Natural killer cell (primary cell): ENCODE measurements at regions not wholly inside any gene's neighbourhood (a gene's known extent, or its start where the extent isn't known, plus 50 kb on each side); places are given as distances from the start of the nearest gene placed in this dataset.

Source experiments
- ATAC-seq, 3 donors: fragments of 150-1000 bp in 2 of 3; fragments of 200-7000 bp in 1 of 3; cut with Tn5 transposase; 1 replicate in 1 of 3; 2 replicates in 2 of 3; pipeline ENCODE4 v1.10.0; 2021; ENCODE audit warnings: mild to moderate bottlenecking in 2 of 3, moderate library complexity in 2 of 3
- DNase-seq, 2 donors: peaks; one replicate each; pipeline versions ENCODE4 v3.0.0 to v3.0.0-alpha.2; 2013 to 2021; ENCODE audit warnings: mixed read lengths in 1 of 2
- H3K27ac ChIP-seq: one replicate; pipeline ENCODE4 v1.5.1; 2013; ENCODE audit warnings: mild to moderate bottlenecking, low read length
- H3K27me3 ChIP-seq: one replicate; pipeline ENCODE4 v1.6.1; 2013; ENCODE audit warnings: low read length; ENCODE audit not compliant: control insufficient read depth, insufficient read depth
- H3K36me3 ChIP-seq: one replicate; pipeline ENCODE4 v1.6.1; 2013; ENCODE audit warnings: low read length; ENCODE audit not compliant: control insufficient read depth, insufficient read depth
- H3K4me1 ChIP-seq: one replicate; pipeline ENCODE4 v1.6.1; 2013; ENCODE audit warnings: low read length; ENCODE audit not compliant: control insufficient read depth, insufficient read depth
- H3K4me3 ChIP-seq: one replicate; pipeline ENCODE4 v1.5.1; 2013; ENCODE audit warnings: low read length
- H3K9me3 ChIP-seq: one replicate; pipeline ENCODE4 v1.6.1; 2013; ENCODE audit warnings: low read length; ENCODE audit not compliant: control insufficient read depth, insufficient read depth
- H3K27ac Mint-ChIP-seq, 2 donors: one replicate each; pipeline ENCODE4 v1.8.0; 2022; ENCODE audit warnings: mild to moderate bottlenecking in 2 of 2, mixed read lengths in 2 of 2, moderate library complexity in 1 of 2
- H3K27me3 Mint-ChIP-seq, 2 donors: one replicate each; pipeline ENCODE4 v1.8.0; 2022; ENCODE audit warnings: low read depth in 2 of 2, mixed read lengths in 2 of 2
- H3K36me3 Mint-ChIP-seq: one replicate; pipeline ENCODE4 v1.8.0; 2022; ENCODE audit warnings: mixed read lengths
- H3K4me1 Mint-ChIP-seq, 2 donors: one replicate each; pipeline ENCODE4 v1.8.0; 2022; ENCODE audit warnings: mixed read lengths in 2 of 2
- H3K4me3 Mint-ChIP-seq: one replicate; pipeline ENCODE4 v1.8.0; 2022; ENCODE audit warnings: mild to moderate bottlenecking, moderate library complexity, mixed read lengths
- H3K9me3 Mint-ChIP-seq, 2 donors: one replicate each; pipeline ENCODE4 v1.8.0; 2022; ENCODE audit warnings: mixed read lengths in 2 of 2
- WGBS: methylation state at CpG from one replicate; pipeline ENCODE4 v1.1.7; 2013; ENCODE audit warnings: missing lambda C conversion rate; ENCODE audit not compliant: insufficient coverage; 5-methylcytosine and 5-hydroxymethylcytosine counted together
- intact Hi-C: fragments of 100-400 bp; cut with micrococcal nuclease; formaldehyde crosslinking; loops from one replicate; pipeline ENCODE4 v1.14.2; 2022
- TF ChIP-seq, protein P1 (sequence below): fragments of 200-600 bp; IDR thresholded peaks from one replicate; pipeline ENCODE4 v1.8.0; 2022; ENCODE audit warnings: antibody characterized with exemption

GRCh38 chr19:27741236-27741635 is 1471.7 kb downstream of the UQCRFS1 start:
- no peaks in the 10 kb centered on the region for H3K36me3 ChIP-seq
- ATAC-seq, result no peak
- WGBS, result 83% methylated on average over 8 of the region's 8 CpGs
- Mint-ChIP-seq H3K4me1 (peaks cover 4 to 5% of the 10 kb centered on the region in 2 donors), H3K36me3 (peaks cover 54% of the 10 kb centered on the region), H3K27ac (no peak overlapping the region), H3K4me3 (no peak overlapping the region), H3K27me3 (no peaks in the 10 kb centered on the region), H3K9me3 (peaks cover 5 to 13% of the 10 kb centered on the region in 2 donors)
- H3K27me3 ChIP-seq, result no peaks in the 10 kb centered on the region
- peaks cover 57% of the 10 kb centered on the region for H3K9me3 ChIP-seq
- no peaks in the 10 kb centered on the region for H3K4me1 ChIP-seq
- intact Hi-C loops, result no loop called here
- TF ChIP-seq, protein P1, sequence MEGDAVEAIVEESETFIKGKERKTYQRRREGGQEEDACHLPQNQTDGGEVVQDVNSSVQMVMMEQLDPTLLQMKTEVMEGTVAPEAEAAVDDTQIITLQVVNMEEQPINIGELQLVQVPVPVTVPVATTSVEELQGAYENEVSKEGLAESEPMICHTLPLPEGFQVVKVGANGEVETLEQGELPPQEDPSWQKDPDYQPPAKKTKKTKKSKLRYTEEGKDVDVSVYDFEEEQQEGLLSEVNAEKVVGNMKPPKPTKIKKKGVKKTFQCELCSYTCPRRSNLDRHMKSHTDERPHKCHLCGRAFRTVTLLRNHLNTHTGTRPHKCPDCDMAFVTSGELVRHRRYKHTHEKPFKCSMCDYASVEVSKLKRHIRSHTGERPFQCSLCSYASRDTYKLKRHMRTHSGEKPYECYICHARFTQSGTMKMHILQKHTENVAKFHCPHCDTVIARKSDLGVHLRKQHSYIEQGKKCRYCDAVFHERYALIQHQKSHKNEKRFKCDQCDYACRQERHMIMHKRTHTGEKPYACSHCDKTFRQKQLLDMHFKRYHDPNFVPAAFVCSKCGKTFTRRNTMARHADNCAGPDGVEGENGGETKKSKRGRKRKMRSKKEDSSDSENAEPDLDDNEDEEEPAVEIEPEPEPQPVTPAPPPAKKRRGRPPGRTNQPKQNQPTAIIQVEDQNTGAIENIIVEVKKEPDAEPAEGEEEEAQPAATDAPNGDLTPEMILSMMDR, result no peak
- H3K4me3 ChIP-seq, result no peak overlapping the region
- no peak overlapping the region for H3K27ac ChIP-seq
- no peak for DNase-seq

DNA sequence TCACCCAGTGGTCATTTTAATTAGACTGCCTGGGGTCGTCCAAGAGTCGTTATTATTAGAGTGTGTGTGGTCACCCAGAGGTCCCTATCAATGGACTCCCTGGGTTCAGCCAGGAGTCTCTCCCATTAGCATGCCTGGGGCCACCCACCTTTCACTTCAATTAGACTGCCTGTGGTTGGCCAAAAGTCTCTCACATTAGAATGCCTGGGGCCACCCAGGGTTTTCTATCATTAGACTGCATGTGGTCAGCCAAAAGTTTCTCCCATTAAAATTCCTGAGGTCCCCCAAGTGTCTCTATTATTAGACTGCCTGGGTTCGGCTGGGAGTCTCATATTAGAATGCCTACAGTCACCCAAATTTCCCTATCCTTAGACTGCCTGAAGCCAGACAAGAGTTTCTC is 1472.6 kb downstream of the UQCRFS1 start:
- Histone ChIP-seq H3K36me3 (no peaks in the 10 kb centered on the region), H3K9me3 (peaks cover 62% of the 10 kb centered on the region), H3K4me1 (no peaks in the 10 kb centered on the region), H3K27me3 (no peaks in the 10 kb centered on the region), H3K27ac (no peak overlapping the region), H3K4me3 (no peak overlapping the region)
- Mint-ChIP-seq H3K4me3 (no peak overlapping the region), H3K27me3 (no peaks in the 10 kb centered on the region), H3K36me3 (peaks cover 54% of the 10 kb centered on the region), H3K27ac (no peak overlapping the region), H3K9me3 (peaks cover 5 to 16% of the 10 kb centered on the region in 2 donors), H3K4me1 (no peaks in the 10 kb centered on the region)
- TF ChIP-seq, protein P1, result no peak
- WGBS, result 97% methylated on average over 3 of the region's 3 CpGs
- no peak for DNase-seq
- no peak for ATAC-seq
- intact Hi-C loops, result no loop called here

DNA sequence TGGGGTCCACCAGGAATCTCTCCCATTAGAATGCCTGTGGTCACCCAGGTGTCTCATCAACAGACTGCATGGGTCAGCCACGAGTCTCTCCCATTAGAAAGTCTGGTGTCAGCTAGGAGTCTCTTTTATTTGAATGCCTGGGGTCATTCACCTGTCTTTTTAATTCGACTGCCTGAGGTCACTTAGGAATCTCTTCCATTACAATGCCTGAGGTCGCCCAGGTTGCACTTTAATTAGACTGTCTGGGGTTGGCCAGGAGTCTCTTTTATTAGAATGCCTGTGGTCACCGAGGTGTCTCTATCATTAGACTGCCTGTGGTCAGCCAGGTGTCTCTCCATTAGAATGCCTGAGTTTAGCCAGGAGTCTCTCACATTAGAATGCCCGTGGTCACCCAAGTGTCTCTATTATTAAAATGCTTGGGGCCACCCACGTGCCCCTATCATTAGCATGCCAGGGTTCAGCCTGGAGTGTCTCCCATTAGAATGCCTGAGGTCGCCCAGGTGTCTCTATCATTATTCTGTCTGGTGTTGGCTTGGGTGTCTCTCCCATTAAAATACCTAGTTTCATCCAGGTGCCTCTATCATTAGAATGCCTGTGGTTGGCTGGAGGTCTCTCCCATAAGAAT is 1474.3 kb downstream of the UQCRFS1 start:
- H3K27ac ChIP-seq, result no peak overlapping the region
- peaks cover 62% of the 10 kb centered on the region for H3K36me3 Mint-ChIP-seq
- H3K27me3 Mint-ChIP-seq, result no peaks in the 10 kb centered on the region
- no peaks in the 10 kb centered on the region for H3K36me3 ChIP-seq
- intact Hi-C loops, result no loop called here
- H3K4me1 Mint-ChIP-seq, result no peaks in the 10 kb centered on the region
- WGBS, result 87% methylated on average over 6 of the region's 7 CpGs
- DNase-seq (no peak), ATAC-seq (no peak)
- TF ChIP-seq, protein P1, result no peak
- no peak overlapping the region for H3K4me3 Mint-ChIP-seq
- H3K4me3 ChIP-seq, result no peak overlapping the region
- peaks cover 5 to 22% of the 10 kb centered on the region in 2 donors for H3K9me3 Mint-ChIP-seq
- no peaks in the 10 kb centered on the region for H3K27me3 ChIP-seq
- H3K27ac Mint-ChIP-seq, result no peak overlapping the region
- H3K9me3 ChIP-seq, result peaks cover 63% of the 10 kb centered on the region
- H3K4me1 ChIP-seq, result no peaks in the 10 kb centered on the region

DNA sequence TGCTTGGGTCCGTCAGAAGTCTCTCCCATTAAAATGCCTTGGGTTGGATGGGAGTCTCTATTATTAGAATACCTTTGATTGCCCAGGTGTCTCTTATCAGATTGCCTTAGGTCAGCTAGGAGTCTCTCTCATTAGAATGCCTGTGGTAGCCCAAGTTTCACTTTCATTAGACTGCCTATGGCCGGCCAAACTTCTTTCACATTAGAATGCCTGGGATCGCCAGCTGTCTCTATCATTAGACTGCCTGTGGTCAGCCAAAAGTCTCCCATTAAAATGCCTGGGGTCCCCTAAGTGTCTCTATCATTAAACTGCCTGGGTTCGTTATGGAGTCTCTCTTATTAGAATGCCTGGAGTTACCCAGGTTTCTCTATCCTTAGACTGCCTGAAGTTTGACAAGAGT is 1476.7 kb downstream of the UQCRFS1 start:
- Histone ChIP-seq H3K4me3 (no peak overlapping the region), H3K9me3 (peaks cover 63% of the 10 kb centered on the region), H3K27me3 (no peaks in the 10 kb centered on the region), H3K27ac (no peak overlapping the region), H3K4me1 (no peaks in the 10 kb centered on the region), H3K36me3 (no peaks in the 10 kb centered on the region)
- H3K36me3 Mint-ChIP-seq, result peaks cover 68% of the 10 kb centered on the region
- intact Hi-C loops, result no loop called here
- ATAC-seq, result no peak
- H3K4me1 Mint-ChIP-seq, result no peaks in the 10 kb centered on the region
- no peak overlapping the region for H3K4me3 Mint-ChIP-seq
- no peak for DNase-seq
- H3K9me3 Mint-ChIP-seq, result peaks cover 5 to 14% of the 10 kb centered on the region in 2 donors
- H3K27me3 Mint-ChIP-seq, result no peaks in the 10 kb centered on the region
- TF ChIP-seq, protein P1, result no peak
- no peak overlapping the region for H3K27ac Mint-ChIP-seq
- 91% methylated on average over 4 of the region's 4 CpGs for WGBS
